H1 (cell line): ENCODE measurements at regions not wholly inside any gene's neighbourhood (a gene's known extent, or its start where the extent isn't known, plus 50 kb on each side); places are given as distances from the start of the nearest gene placed in this dataset.

Experiments used
- CHD7 ChIP-seq: fragments of 300-600 bp; sonication (generic); IDR thresholded peaks from 2 replicates; pipeline ENCODE4 v1.7.1; 2012; ENCODE audit warnings: low read length, moderate library complexity, mild to moderate bottlenecking, inconsistent platforms; ENCODE audit not compliant: insufficient replicate concordance
- EGR1 ChIP-seq: IDR thresholded peaks from 2 replicates; pipeline ENCODE4 v1.6.1; 2011; ENCODE audit warnings: low read depth, low read length, borderline replicate concordance
- FOSL1 ChIP-seq: IDR thresholded peaks from 2 replicates; pipeline ENCODE4 v1.6.1; 2011; ENCODE audit warnings: mild to moderate bottlenecking, low read depth, low read length, moderate library complexity; ENCODE audit not compliant: insufficient read depth
- JUND ChIP-seq: IDR thresholded peaks from 2 replicates; pipeline ENCODE4 v1.6.1; 2011; ENCODE audit warnings: mild to moderate bottlenecking, improper control_type of control experiment, low read length

GRCh38 chr9:13737885-13738284, 458.4 kb upstream of the MPDZ start (continued):
- TF ChIP-seq CHD7 (no peak), FOSL1 (no peak), JUND (no peak), EGR1 (no peak)
- TF ChIP-seq, all 59 proteins: peak for 0
